Panc1 (cell line): ENCODE measurements at regions not wholly inside any gene's neighbourhood (a gene's known extent, or its start where the extent isn't known, plus 50 kb on each side); places are given as distances from the start of the nearest gene placed in this dataset.
"Not testable (repeated sequence)": the region's sequence is repeated elsewhere in the genome, so short reads cannot be mapped to it uniquely, and the experiment has no call there.

Source experiments
- CTCF ChIP-seq: fragments of 450-650 bp; IDR thresholded peaks from 2 replicates; pipeline ENCODE4 v1.5.1; 2017; ENCODE audit warnings: mild to moderate bottlenecking
- POLR2AphosphoS5 ChIP-seq: IDR thresholded peaks from 2 replicates; pipeline ENCODE4 v1.6.1; 2012; ENCODE audit warnings: mild to moderate bottlenecking, low read depth, low read length, moderate library complexity
- SIN3A ChIP-seq: IDR thresholded peaks from 2 replicates; pipeline ENCODE4 v1.6.1; 2012; ENCODE audit warnings: low read depth, mild to moderate bottlenecking, low read length, moderate library complexity, borderline replicate concordance; ENCODE audit not compliant: insufficient read depth
- TCF7L2 ChIP-seq: IDR thresholded peaks from 2 replicates; pipeline ENCODE4 v1.6.1; 2011; ENCODE audit warnings: mild to moderate bottlenecking, low read depth, low read length, inconsistent platforms
- TF ChIP-seq, protein P1 (sequence below), 2 experiments: IDR thresholded peaks; 2 replicates each; pipeline ENCODE4 v1.6.1; 2011 to 2012; ENCODE audit warnings: low read depth in 2 of 2, control low read depth in 1 of 2, low read length in 1 of 2, mild to moderate bottlenecking in 1 of 2, moderate library complexity in 1 of 2; ENCODE audit not compliant: insufficient read depth in 1 of 2

- TF ChIP-seq, protein P1, sequence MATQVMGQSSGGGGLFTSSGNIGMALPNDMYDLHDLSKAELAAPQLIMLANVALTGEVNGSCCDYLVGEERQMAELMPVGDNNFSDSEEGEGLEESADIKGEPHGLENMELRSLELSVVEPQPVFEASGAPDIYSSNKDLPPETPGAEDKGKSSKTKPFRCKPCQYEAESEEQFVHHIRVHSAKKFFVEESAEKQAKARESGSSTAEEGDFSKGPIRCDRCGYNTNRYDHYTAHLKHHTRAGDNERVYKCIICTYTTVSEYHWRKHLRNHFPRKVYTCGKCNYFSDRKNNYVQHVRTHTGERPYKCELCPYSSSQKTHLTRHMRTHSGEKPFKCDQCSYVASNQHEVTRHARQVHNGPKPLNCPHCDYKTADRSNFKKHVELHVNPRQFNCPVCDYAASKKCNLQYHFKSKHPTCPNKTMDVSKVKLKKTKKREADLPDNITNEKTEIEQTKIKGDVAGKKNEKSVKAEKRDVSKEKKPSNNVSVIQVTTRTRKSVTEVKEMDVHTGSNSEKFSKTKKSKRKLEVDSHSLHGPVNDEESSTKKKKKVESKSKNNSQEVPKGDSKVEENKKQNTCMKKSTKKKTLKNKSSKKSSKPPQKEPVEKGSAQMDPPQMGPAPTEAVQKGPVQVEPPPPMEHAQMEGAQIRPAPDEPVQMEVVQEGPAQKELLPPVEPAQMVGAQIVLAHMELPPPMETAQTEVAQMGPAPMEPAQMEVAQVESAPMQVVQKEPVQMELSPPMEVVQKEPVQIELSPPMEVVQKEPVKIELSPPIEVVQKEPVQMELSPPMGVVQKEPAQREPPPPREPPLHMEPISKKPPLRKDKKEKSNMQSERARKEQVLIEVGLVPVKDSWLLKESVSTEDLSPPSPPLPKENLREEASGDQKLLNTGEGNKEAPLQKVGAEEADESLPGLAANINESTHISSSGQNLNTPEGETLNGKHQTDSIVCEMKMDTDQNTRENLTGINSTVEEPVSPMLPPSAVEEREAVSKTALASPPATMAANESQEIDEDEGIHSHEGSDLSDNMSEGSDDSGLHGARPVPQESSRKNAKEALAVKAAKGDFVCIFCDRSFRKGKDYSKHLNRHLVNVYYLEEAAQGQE (IDR thresholded peaks at IDR 0.05; ENCODE audit: insufficient read depth in 1 of 2, low read depth in 2 of 2, low read length in 1 of 2), result not testable (repeated sequence)
- TF ChIP-seq CTCF, POLR2AphosphoS5, TCF7L2, SIN3A: not testable (repeated sequence)
These were observed 203.1 kb upstream of the ZNF804B start for GRCh38 chr7:88556441-88556840.
